Ascending aorta (tissue), 2 donors: ENCODE measurements at regions not wholly inside any gene's neighbourhood (a gene's known extent, or its start where the extent isn't known, plus 50 kb on each side); places are given as distances from the start of the nearest gene placed in this dataset.

Experiments used
- DNase-seq, 2 donors: peaks; one replicate each; pipeline ENCODE4 v3.0.0-alpha.2; 2019; ENCODE audit warnings: low spot score in 2 of 2
- H3K27ac ChIP-seq, 2 donors: fragments of 200-600 bp; sonication (generic); one replicate each; pipeline ENCODE4 v1.5.1; 2016 to 2017; ENCODE audit warnings: mild to moderate bottlenecking in 1 of 2
- H3K27me3 ChIP-seq: fragments of 200-600 bp; sonication (generic); one replicate; pipeline ENCODE4 v1.5.1; 2017
- H3K36me3 ChIP-seq, 2 donors: fragments of 200-600 bp; sonication (generic); one replicate each; pipeline ENCODE4 v1.5.1; 2016
- H3K4me1 ChIP-seq, 2 donors: fragments of 200-600 bp; sonication (generic); one replicate each; pipeline ENCODE4 v1.5.1; 2016 to 2017; ENCODE audit warnings: mild to moderate bottlenecking in 1 of 2
- H3K4me3 ChIP-seq, 2 donors: fragments of 200-600 bp; sonication (generic); one replicate each; pipeline ENCODE4 v1.5.1; 2016 to 2017; ENCODE audit warnings: mild to moderate bottlenecking in 1 of 2
- H3K9me3 ChIP-seq, 2 donors: fragments of 200-600 bp; sonication (generic); one replicate each; pipeline ENCODE4 v1.5.1; 2016
- CTCF ChIP-seq, 3 experiments: fragments of 200-600 bp in 2 of 3; fragments of 450-650 bp in 1 of 3; sonication (generic) in 2 of 3; IDR thresholded peaks; one replicate each; pipeline ENCODE4 v1.5.1; 2016 to 2019; ENCODE audit warnings: antibody characterized with exemption in 3 of 3, mild to moderate bottlenecking in 1 of 3, moderate library complexity in 1 of 3
- intact Hi-C: fragments of 100-400 bp; cut with DNase I; formaldehyde crosslinking; loops from one replicate; pipeline ENCODE4 v1.15.1; 2023

- no peak for TF ChIP-seq CTCF (IDR thresholded peaks at IDR 0.05)
- intact Hi-C loops, result no loop called here
- no peak for DNase-seq
- no peak overlapping the region for H3K27ac ChIP-seq
- no peak overlapping the region for H3K4me3 ChIP-seq
- no peaks in the 10 kb centered on the region for H3K36me3 ChIP-seq
- H3K4me1 ChIP-seq, result no peaks in the 10 kb centered on the region
- no peaks in the 10 kb centered on the region for H3K9me3 ChIP-seq
- no peaks in the 10 kb centered on the region for H3K27me3 ChIP-seq
Measured at GRCh38 chr2:8324164-8324856, 357.5 kb upstream of the ID2 start.

GRCh38 chr2:8324901-8325300 lies 357.0 kb upstream of the ID2 start:
- Histone ChIP-seq H3K36me3 (no peaks in the 10 kb centered on the region), H3K9me3 (no peaks in the 10 kb centered on the region), H3K4me3 (no peak overlapping the region), H3K4me1 (no peaks in the 10 kb centered on the region), H3K27me3 (no peaks in the 10 kb centered on the region), H3K27ac (no peak overlapping the region)
- intact Hi-C loops, result no loop called here
- TF ChIP-seq CTCF (IDR thresholded peaks at IDR 0.05), result no peak
- DNase-seq, result no peak

DNA sequence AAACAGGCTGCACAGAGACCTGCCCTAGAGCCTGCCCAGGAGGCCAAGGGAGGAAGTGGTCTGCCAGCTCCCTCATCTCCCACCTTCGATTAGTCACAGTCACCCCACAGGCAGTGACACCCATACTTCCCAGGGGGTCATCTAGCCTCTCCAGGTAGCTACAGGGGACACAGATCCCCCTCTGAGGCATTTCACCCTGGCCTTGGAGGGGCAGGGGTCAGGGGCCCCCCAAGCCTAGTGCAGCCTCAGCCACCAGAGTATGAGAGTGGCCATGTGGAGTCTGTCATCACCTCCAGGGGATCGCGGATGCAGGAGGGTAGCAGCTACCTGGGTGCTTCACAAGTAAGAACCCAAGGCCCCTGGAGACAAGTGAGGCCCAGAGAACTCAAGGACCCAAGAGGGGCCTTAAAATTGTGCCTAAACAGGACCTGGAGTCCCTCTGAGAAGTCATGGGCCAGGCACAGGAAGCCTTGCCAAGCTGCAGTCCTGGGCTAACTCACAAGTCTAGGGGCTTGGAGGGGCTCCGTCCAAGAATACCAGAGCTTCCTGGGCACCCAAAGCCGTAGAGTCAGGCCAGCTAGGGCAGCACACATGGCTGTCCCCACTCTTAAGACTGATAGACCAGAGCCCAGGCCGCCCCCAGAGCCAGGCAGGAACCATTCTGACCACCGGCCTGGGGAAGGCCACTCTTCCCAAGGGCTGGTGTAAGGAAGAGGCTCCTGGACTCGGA lies 354.3 kb upstream of the ID2 start:
- no peak overlapping the region for H3K4me3 ChIP-seq
- no peak for TF ChIP-seq CTCF (IDR thresholded peaks at IDR 0.05)
- no peak overlapping the region for H3K27ac ChIP-seq
- H3K4me1 ChIP-seq, result peaks cover 0 to 4% of the 10 kb centered on the region in 2 donors
- H3K27me3 ChIP-seq, result no peaks in the 10 kb centered on the region
- H3K9me3 ChIP-seq, result no peaks in the 10 kb centered on the region
- no peak for DNase-seq
- intact Hi-C loops, result no loop called here
- no peaks in the 10 kb centered on the region for H3K36me3 ChIP-seq

GRCh38 chr2:8328217-8328616 lies 353.6 kb upstream of the ID2 start:
- Histone ChIP-seq H3K36me3 (no peaks in the 10 kb centered on the region), H3K4me1 (peaks cover 0 to 4% of the 10 kb centered on the region in 2 donors), H3K27me3 (no peaks in the 10 kb centered on the region), H3K4me3 (no peak overlapping the region), H3K9me3 (no peaks in the 10 kb centered on the region), H3K27ac (no peak overlapping the region)
- intact Hi-C loops, result no loop called here
- no peak for TF ChIP-seq CTCF (IDR thresholded peaks at IDR 0.05)
- no peak for DNase-seq

DNA sequence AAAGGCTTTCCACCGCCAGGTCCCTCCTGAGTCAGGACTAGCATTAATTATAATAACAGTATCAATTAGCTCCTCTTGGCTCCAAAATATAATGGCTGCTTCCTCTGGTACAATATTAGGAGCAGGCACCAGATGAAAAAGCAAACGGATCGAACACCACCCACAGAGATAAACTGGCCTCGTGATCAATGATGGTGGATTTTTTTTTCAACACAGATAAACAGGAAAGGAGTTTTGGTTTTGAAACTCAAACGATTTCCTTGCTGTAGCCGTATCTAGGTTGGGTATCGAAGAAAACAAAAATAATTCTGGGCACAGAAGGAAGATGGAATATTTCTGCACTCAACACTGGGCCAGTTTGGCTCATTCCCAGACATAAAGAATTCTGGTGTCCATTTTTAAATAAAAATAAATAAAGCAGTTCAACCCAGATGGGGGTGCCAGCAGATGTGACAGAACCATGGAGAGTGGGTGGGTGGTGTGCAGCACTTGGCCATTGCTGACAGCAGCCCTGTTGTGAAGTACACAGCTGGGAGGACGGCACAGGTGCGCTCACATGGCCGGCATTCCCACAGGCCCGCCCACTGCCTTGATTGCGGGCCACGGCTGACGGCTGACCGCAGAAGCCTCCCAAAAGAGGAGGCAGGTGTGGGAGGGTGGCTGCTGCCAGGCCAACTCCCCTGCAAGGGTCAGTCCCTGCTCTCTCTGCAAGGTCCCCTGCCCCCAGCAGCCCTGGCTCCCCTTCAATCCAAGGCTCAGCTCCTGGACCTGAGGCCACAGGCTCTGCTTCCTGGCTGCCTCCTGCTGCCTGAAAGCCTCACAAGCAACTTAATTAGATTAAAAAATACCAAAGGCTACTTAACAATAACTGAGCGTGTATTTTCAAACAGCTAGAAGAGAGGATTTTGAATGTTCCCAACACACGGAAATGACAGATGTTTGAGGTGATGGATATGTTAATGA lies 351.9 kb upstream of the ID2 start:
- Histone ChIP-seq H3K36me3 (no peaks in the 10 kb centered on the region), H3K27ac (peak overlapping the region in 1 of 2 donors; percentile 0), H3K27me3 (no peaks in the 10 kb centered on the region), H3K4me1 (peaks cover 0 to 4% of the 10 kb centered on the region in 2 donors), H3K9me3 (no peaks in the 10 kb centered on the region), H3K4me3 (no peak overlapping the region)
- intact Hi-C loops, result no loop called here
- no peak for DNase-seq
- TF ChIP-seq CTCF (IDR thresholded peaks at IDR 0.05), result peak in 1 of 3 experiments; percentile 29
